ENCODE measurements at regions not wholly inside any gene's neighbourhood (a gene's known extent, or its start where the extent isn't known, plus 50 kb on each side); places are given as distances from the start of the nearest gene placed in this dataset.

- H3K4me3 ChIP-seq (ENCODE audit: control insufficient read depth, low read depth, low read length), result no peak overlapping the region
- TF ChIP-seq CTCF (IDR thresholded peaks at IDR 0.05; ENCODE audit: control insufficient read depth, insufficient read depth, low read depth, low read length, missing control alignments), result no peak
These were observed 269.3 kb upstream of the HS3ST1 start for GRCh38 chr4:11698033-11698432.

GRCh38 chr4:11693693-11694092, 265.0 kb upstream of the HS3ST1 start:
- no peak for TF ChIP-seq CTCF (IDR thresholded peaks at IDR 0.05; ENCODE audit: control insufficient read depth, insufficient read depth, low read depth, low read length, missing control alignments)
- DNase-seq (ENCODE audit: low read depth), result no peak
- H3K4me3 ChIP-seq (ENCODE audit: control insufficient read depth, low read depth, low read length), result no peak overlapping the region

More at GRCh38 chr4:11698033-11698432, 269.3 kb upstream of the HS3ST1 start:
- no peak for DNase-seq (ENCODE audit: low read depth)

GRCh38 chr4:11691236-11691635, 262.5 kb upstream of the HS3ST1 start:
- no peak overlapping the region for H3K4me3 ChIP-seq (ENCODE audit: control insufficient read depth, low read depth, low read length)
- no peak for DNase-seq (ENCODE audit: low read depth)
- TF ChIP-seq CTCF (IDR thresholded peaks at IDR 0.05; ENCODE audit: control insufficient read depth, insufficient read depth, low read depth, low read length, missing control alignments), result no peak

GRCh38 chr4:11687727-11688126, 259.0 kb upstream of the HS3ST1 start:
- DNase-seq (ENCODE audit: low read depth), result no peak
- H3K4me3 ChIP-seq (ENCODE audit: control insufficient read depth, low read depth, low read length), result no peak overlapping the region
- no peak for TF ChIP-seq CTCF (IDR thresholded peaks at IDR 0.05; ENCODE audit: control insufficient read depth, insufficient read depth, low read depth, low read length, missing control alignments)

GRCh38 chr4:11685481-11685880, 256.8 kb upstream of the HS3ST1 start:
- DNase-seq (ENCODE audit: low read depth), result no peak

GRCh38 chr4:11675051-11675800, 246.5 kb upstream of the HS3ST1 start:
- no peak overlapping the region for H3K4me3 ChIP-seq (ENCODE audit: control insufficient read depth, low read depth, low read length)
- DNase-seq (ENCODE audit: low read depth), result no peak
- no peak for TF ChIP-seq CTCF (IDR thresholded peaks at IDR 0.05; ENCODE audit: control insufficient read depth, insufficient read depth, low read depth, low read length, missing control alignments)

More at GRCh38 chr4:11685481-11685880, 256.8 kb upstream of the HS3ST1 start:
- H3K4me3 ChIP-seq (ENCODE audit: control insufficient read depth, low read depth, low read length), result no peak overlapping the region
- no peak for TF ChIP-seq CTCF (IDR thresholded peaks at IDR 0.05; ENCODE audit: control insufficient read depth, insufficient read depth, low read depth, low read length, missing control alignments)
